ENCODE measurements at regions not wholly inside any gene's neighbourhood (a gene's known extent, or its start where the extent isn't known, plus 50 kb on each side); places are given as distances from the start of the nearest gene placed in this dataset.

GRCh38 chr10:105885495-105885894 is 1244.4 kb downstream of the SORCS3 start:
- H3K4me3 ChIP-seq (replicated peaks; ENCODE audit: low read depth, low read length): no peak overlapping the region
- DNase-seq (ENCODE audit: low read depth): no peak
- no peak for TF ChIP-seq CTCF (IDR thresholded peaks at IDR 0.05; ENCODE audit: low read length, missing control alignments)

- no peak for TF ChIP-seq CTCF (IDR thresholded peaks at IDR 0.05; ENCODE audit: low read length, missing control alignments)
- no peak overlapping the region for H3K4me3 ChIP-seq (replicated peaks; ENCODE audit: low read depth, low read length)
- DNase-seq (ENCODE audit: low read depth): no peak
Measured at GRCh38 chr10:105879401-105879800, 1238.3 kb downstream of the SORCS3 start.

GRCh38 chr10:105875050-105875449 is 1234.0 kb downstream of the SORCS3 start:
- DNase-seq (ENCODE audit: low read depth): no peak
- H3K4me3 ChIP-seq (replicated peaks; ENCODE audit: low read depth, low read length): no peak overlapping the region
- TF ChIP-seq CTCF (IDR thresholded peaks at IDR 0.05; ENCODE audit: low read length, missing control alignments): no peak

- TF ChIP-seq CTCF (IDR thresholded peaks at IDR 0.05; ENCODE audit: low read length, missing control alignments): no peak
- no peak for DNase-seq (ENCODE audit: low read depth)
- H3K4me3 ChIP-seq (replicated peaks; ENCODE audit: low read depth, low read length): no peak overlapping the region
Measured at GRCh38 chr10:105872665-105873064, 1231.6 kb downstream of the SORCS3 start.

- no peak overlapping the region for H3K4me3 ChIP-seq (replicated peaks; ENCODE audit: low read depth, low read length)
- no peak for DNase-seq (ENCODE audit: low read depth)
- no peak for TF ChIP-seq CTCF (IDR thresholded peaks at IDR 0.05; ENCODE audit: low read length, missing control alignments)
Measured at GRCh38 chr10:105868935-105869334, 1227.8 kb downstream of the SORCS3 start.

GRCh38 chr10:105864854-105865253 is 1223.8 kb downstream of the SORCS3 start:
- no peak for DNase-seq (ENCODE audit: low read depth)
- no peak for TF ChIP-seq CTCF (IDR thresholded peaks at IDR 0.05; ENCODE audit: low read length, missing control alignments)
- no peak overlapping the region for H3K4me3 ChIP-seq (replicated peaks; ENCODE audit: low read depth, low read length)
